Endodermal cell (in vitro differentiated cells): ENCODE measurements at regions not wholly inside any gene's neighbourhood (a gene's known extent, or its start where the extent isn't known, plus 50 kb on each side); places are given as distances from the start of the nearest gene placed in this dataset.

Experiments
- DNase-seq: peaks from one replicate; pipeline ENCODE4 v3.0.0-alpha.2; 2017
- H3K27ac ChIP-seq: 2 replicates; pipeline ENCODE4 v1.5.1; 2013; ENCODE audit warnings: mild to moderate bottlenecking, low read depth, low read length, moderate library complexity
- H3K27me3 ChIP-seq: 2 replicates; pipeline ENCODE4 v1.6.1; 2013; ENCODE audit warnings: mild to moderate bottlenecking, low read length, moderate library complexity; ENCODE audit not compliant: insufficient read depth, control insufficient read depth, poor library complexity, severe bottlenecking
- H3K36me3 ChIP-seq: 2 replicates; pipeline ENCODE4 v1.7.0; 2013; ENCODE audit warnings: mild to moderate bottlenecking, low read length, moderate library complexity; ENCODE audit not compliant: control insufficient read depth, insufficient read depth
- H3K4me1 ChIP-seq: one replicate; pipeline ENCODE4 v1.7.0; 2013; ENCODE audit warnings: low read length; ENCODE audit not compliant: control insufficient read depth, insufficient read depth
- H3K4me3 ChIP-seq: 2 replicates; pipeline ENCODE4 v1.5.1; 2013; ENCODE audit warnings: mild to moderate bottlenecking, low read length, moderate library complexity
- H3K9ac ChIP-seq: 2 replicates; pipeline ENCODE4 v1.6.1; 2013; ENCODE audit warnings: mild to moderate bottlenecking, low read length, moderate library complexity; ENCODE audit not compliant: poor library complexity, severe bottlenecking; ENCODE audit errors: extremely low read depth
- H3K9me3 ChIP-seq: 2 replicates; pipeline ENCODE4 v1.6.1; 2013; ENCODE audit warnings: mild to moderate bottlenecking, low read length, moderate library complexity; ENCODE audit not compliant: control insufficient read depth
- H3K27ac Mint-ChIP-seq: 2 replicates; pipeline ENCODE4 v1.8.0; 2020; ENCODE audit warnings: mixed read lengths
- H3K27me3 Mint-ChIP-seq: 2 replicates; pipeline ENCODE4 v1.8.0; 2021; ENCODE audit warnings: mild to moderate bottlenecking, mixed read lengths; ENCODE audit not compliant: insufficient read depth
- H3K36me3 Mint-ChIP-seq: 2 replicates; pipeline ENCODE4 v1.8.0; 2020; ENCODE audit warnings: low read depth, mixed read lengths
- H3K4me1 Mint-ChIP-seq: 2 replicates; pipeline ENCODE4 v1.8.0; 2020; ENCODE audit warnings: mixed read lengths
- H3K4me3 Mint-ChIP-seq: 2 replicates; pipeline ENCODE4 v1.8.0; 2020; ENCODE audit warnings: mild to moderate bottlenecking, moderate library complexity, mixed read lengths
- H3K9me3 Mint-ChIP-seq: 2 replicates; pipeline ENCODE4 v1.8.0; 2020; ENCODE audit warnings: mild to moderate bottlenecking, mixed read lengths
- CTCF ChIP-seq: fragments of 200-600 bp; sonication (generic); conservative IDR thresholded peaks from 2 replicates; pipeline ENCODE4 v1.5.0; 2021; ENCODE audit warnings: antibody characterized with exemption, mild to moderate bottlenecking
- WGBS, 2 experiments: methylation state at CpG; one replicate each; pipeline versions ENCODE4 v1.1.5 to v1.1.7; 2013; ENCODE audit warnings: missing lambda C conversion rate in 2 of 2, mixed read lengths in 1 of 2; ENCODE audit not compliant: insufficient coverage in 1 of 2, insufficient read length in 1 of 2; 5-methylcytosine and 5-hydroxymethylcytosine counted together

GRCh38 chr1:170224469-170224868, 78.7 kb downstream of the NTMT2 start:
- H3K9me3 Mint-ChIP-seq: no peaks in the 10 kb centered on the region
- Histone ChIP-seq H3K36me3 (no peaks in the 10 kb centered on the region), H3K27me3 (no peaks in the 10 kb centered on the region), H3K4me3 (no peak overlapping the region), H3K9me3 (no peaks in the 10 kb centered on the region), H3K27ac (no peak overlapping the region), H3K4me1 (no peaks in the 10 kb centered on the region), H3K9ac (no peak overlapping the region)
- WGBS, 2 experiments: 45% methylated on average over 2 of the region's 3 CpGs; no CpG with 5 or more reads in 1 of the 2 experiments
- H3K36me3 Mint-ChIP-seq: no peaks in the 10 kb centered on the region
- H3K4me3 Mint-ChIP-seq: no peak overlapping the region
- DNase-seq: no peak
- H3K27me3 Mint-ChIP-seq: no peaks in the 10 kb centered on the region
- no peaks in the 10 kb centered on the region for H3K4me1 Mint-ChIP-seq
- TF ChIP-seq CTCF: no peak
- no peak overlapping the region for H3K27ac Mint-ChIP-seq

- Mint-ChIP-seq H3K27me3 (no peaks in the 10 kb centered on the region), H3K27ac (no peak overlapping the region), H3K36me3 (no peaks in the 10 kb centered on the region), H3K4me3 (no peak overlapping the region), H3K4me1 (no peaks in the 10 kb centered on the region), H3K9me3 (no peaks in the 10 kb centered on the region)
- no peak for DNase-seq
- Histone ChIP-seq H3K27ac (no peak overlapping the region), H3K4me1 (no peaks in the 10 kb centered on the region), H3K4me3 (no peak overlapping the region), H3K9ac (no peak overlapping the region), H3K27me3 (no peaks in the 10 kb centered on the region), H3K9me3 (no peaks in the 10 kb centered on the region), H3K36me3 (no peaks in the 10 kb centered on the region)
- 90 to 96% methylated on average over 1 to 2 of the region's 2 CpGs for WGBS, 2 experiments
- TF ChIP-seq CTCF: no peak
Observed at GRCh38 chr1:170225781-170226530, 80.2 kb downstream of the NTMT2 start.

GRCh38 chr1:170226767-170227166, 81.0 kb downstream of the NTMT2 start:
- Mint-ChIP-seq H3K9me3 (no peaks in the 10 kb centered on the region), H3K4me3 (no peak overlapping the region), H3K4me1 (no peaks in the 10 kb centered on the region), H3K36me3 (no peaks in the 10 kb centered on the region), H3K27me3 (no peaks in the 10 kb centered on the region), H3K27ac (no peak overlapping the region)
- H3K27ac ChIP-seq: no peak overlapping the region
- DNase-seq: no peak
- no peak overlapping the region for H3K4me3 ChIP-seq
- no peaks in the 10 kb centered on the region for H3K4me1 ChIP-seq
- WGBS, 2 experiments: 92% methylated on average over 1 of the region's 1 CpG; no CpG with 5 or more reads in 1 of the 2 experiments
- no peaks in the 10 kb centered on the region for H3K9me3 ChIP-seq
- no peaks in the 10 kb centered on the region for H3K27me3 ChIP-seq
- no peak for TF ChIP-seq CTCF
- H3K9ac ChIP-seq: no peak overlapping the region
- no peaks in the 10 kb centered on the region for H3K36me3 ChIP-seq
